Stimulated activated CD4-positive, alpha-beta T cell treated with anti-CD3 and anti-CD28 coated beads, Interleukin-4, amount 100 ng/mL, for 48 hours (primary cell): ENCODE measurements at regions not wholly inside any gene's neighbourhood (a gene's known extent, or its start where the extent isn't known, plus 50 kb on each side); places are given as distances from the start of the nearest gene placed in this dataset.

ENCODE experiments used
- DNase-seq, 2 donors: peaks; one replicate each; pipeline ENCODE4 v3.0.0-alpha.2; 2020; ENCODE audit warnings: low read depth in 2 of 2

DNA sequence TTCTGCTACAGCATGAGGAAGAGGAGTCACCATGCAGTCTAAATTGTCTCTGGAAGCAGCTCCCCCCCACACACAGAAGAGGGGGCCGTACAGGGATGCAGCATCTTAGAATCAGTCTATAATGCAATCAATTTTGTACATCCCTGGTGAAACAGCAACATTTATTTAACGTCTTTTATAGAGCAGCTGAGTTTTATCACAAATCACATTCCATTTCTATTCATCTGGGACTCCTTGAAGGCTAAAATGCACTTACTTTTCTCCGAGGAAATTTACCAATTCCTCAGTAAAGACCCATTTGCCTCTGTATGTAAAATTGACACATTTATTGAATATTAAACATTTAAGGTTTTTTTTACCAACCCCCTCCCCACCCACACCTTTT, 193.9 kb downstream of the PHETA1 start:
- DNase-seq: no peak

- no peak for DNase-seq
These were observed 194.5 kb downstream of the PHETA1 start for GRCh38 chr12:111174251-111174960.

DNA sequence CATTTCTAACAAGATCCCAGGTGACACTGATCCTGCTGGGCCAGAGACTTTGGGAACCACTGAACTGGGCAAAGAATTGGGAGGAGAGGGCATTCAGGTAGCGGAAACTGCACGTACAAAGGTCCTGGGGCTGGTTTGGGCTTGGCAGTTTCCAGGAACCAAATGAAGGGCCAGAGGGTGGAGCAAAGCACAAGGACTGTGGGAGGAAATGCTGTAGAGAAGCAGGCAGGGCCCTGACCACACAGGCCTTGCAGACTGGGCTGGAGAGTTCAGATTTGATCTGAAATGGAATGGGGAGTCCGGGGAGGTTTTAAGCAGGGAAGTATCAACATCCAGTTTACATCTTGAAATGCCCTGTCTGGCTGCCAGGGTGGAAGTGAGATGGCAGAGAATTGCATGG, 195.1 kb downstream of the PHETA1 start:
- DNase-seq: no peak

DNA sequence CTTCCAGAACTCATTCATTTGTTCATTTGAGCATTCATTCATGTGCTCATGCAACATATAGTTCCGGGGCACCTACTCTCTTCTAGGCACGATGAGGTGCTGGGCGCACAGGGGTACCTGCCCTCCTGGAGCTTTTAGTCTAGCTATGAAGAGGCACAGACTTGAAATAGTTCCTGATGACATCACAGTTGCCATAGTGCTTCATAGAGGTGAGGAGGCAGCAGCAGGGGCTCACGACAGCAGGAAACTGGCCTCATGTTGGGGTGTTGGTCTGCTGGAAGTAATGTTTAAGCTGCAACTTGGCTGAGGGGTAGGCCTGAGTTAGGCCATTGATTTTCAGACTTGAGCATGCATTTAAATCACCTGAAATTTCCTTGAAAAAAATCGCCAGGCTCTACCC, 195.5 kb downstream of the PHETA1 start:
- no peak for DNase-seq

GRCh38 chr12:111172786-111173185, 196.1 kb downstream of the PHETA1 start:
- no peak for DNase-seq

GRCh38 chr12:111171832-111172231, 197.1 kb downstream of the PHETA1 start:
- DNase-seq: no peak

DNA sequence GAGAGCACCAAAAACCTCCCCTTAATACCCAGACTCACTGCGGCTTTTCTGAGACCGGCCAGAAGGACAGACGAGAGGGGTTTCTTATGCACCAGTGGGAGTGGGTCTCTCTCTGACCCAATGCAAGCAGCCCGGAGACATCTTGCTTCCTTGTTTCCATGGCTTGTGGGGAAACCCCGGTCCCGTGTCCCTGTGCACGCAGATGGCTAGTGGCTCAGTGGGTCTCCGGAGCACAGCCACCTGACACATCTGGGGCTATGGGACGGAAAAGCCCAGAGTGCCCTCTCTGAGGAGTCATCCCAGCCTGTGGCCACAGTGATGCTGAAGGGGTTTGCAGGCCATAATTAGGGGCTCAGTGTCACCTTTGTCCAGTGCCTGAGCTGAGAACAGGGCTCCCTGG, 197.6 kb downstream of the PHETA1 start:
- no peak for DNase-seq

- DNase-seq: no peak
These were observed 198.4 kb downstream of the PHETA1 start for GRCh38 chr12:111170543-111170942.

GRCh38 chr12:111169456-111169855, 199.4 kb downstream of the PHETA1 start:
- DNase-seq: no peak

GRCh38 chr12:111169032-111169431, 199.9 kb downstream of the PHETA1 start:
- no peak for DNase-seq

- DNase-seq: no peak
These were observed 200.6 kb downstream of the PHETA1 start for GRCh38 chr12:111168009-111168900.

DNA sequence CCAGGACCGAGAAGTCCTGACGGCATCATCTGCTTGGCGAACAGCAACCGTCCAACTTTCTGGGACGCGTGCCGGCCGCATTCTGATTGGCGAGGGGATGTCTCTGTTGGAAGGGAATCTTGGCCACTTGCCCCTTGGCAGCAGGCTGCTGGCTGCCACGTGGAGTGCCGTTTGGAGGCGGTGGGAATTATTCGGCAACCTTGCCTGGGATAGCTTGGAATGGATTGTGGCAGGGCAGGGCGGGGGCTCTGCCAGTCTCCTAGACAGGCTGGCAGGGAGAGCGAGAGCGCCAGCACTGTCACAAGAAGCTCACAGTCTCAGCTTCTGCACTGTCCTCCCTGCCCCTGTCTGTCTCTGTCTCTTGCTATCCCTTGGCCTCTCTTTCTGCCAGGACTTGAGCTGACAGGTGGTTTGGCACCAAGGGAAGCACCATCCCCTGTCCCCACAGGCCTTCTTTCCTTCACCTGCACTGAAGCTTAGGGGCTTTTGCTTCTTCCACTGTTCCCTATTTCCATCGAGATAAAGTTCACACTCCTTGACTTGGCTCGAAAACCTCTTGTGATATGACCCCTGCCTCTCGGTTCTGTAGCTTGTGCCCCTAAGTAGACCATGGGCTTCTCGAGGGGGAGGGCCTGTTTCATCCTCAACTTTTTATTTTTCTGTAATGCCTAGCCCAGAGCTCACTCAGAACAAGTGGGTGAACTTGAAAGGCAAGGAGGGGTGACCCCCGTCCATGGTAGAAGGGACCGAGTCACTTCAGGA, 201.9 kb downstream of the PHETA1 start:
- no peak for DNase-seq

DNA sequence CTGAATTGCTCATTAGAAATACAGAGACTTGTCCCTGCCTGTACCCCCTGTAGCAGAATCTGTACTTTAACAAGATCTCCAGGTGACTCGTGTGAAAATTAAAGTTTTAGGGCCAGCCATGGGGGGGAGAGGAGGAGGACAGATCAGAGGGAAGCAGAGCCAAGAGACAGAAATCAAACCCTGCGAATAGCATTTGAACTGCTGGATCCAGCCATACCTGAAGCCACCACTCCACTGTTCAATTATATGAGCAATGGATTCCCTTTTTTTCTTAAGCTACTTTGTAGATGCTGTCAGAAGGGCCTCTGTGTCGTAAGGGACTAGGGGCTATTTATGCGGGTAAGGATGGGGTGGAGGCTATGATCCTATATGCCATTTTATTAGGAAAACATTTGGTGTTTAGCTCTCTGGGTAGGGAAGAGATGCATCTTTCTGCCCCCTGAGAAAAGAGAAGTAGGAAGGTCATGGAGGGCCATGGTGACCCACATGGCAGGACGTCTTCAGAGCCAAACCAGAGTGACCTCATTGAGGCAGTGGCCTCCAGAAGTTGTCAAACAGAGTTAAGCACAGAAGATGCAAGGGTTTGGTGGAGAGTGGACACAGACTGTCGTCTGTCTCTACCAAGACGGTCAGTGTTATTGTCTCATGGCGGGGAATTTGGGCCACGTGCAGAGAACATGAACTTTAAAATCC, 203.9 kb downstream of the PHETA1 start:
- DNase-seq: no peak

GRCh38 chr12:111163422-111163821, 205.5 kb downstream of the PHETA1 start:
- no peak for DNase-seq

DNA sequence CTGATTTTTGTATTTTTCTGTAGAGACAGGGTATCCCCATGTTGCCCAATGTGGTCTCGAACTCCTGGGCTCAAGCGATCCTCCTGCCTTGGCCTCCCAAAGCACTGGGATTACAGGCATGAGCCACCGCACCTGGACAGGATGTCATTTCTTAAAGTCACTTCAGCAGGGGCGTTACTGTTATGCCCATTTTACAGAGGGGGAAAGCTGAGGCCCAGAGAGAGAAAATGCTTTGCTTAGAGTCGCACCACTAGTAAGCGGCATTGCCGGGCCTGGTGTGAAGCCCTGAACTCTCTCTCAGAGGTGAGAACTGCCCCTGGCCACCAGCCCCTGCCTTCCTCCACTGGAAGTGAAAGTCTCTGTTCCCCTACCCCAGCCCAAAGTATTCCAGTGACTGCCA, 207.0 kb downstream of the PHETA1 start:
- DNase-seq: no peak

- DNase-seq: no peak
These were observed 208.3 kb downstream of the PHETA1 start for GRCh38 chr12:111160350-111161241.

GRCh38 chr12:111158992-111159391, 209.9 kb downstream of the PHETA1 start:
- no peak for DNase-seq

DNA sequence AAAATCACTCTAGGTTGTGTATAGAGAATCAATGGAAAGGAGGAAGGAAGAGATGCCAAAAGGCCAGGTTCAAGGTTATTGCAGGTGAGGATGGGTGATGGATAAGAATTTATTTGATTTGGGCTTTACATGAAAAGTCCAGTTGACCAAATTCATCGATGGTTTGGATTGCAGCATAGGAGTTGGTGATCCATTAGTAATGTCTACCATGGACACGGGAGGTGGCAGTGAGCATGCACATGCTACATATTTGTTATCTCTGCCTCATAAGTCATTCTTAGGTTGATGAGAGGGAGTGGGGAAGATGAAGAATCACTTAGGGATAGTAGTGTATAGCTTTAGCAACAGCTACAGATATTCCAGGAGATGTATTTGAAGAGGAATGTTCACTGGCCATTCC, 211.4 kb downstream of the PHETA1 start:
- DNase-seq: no peak

DNA sequence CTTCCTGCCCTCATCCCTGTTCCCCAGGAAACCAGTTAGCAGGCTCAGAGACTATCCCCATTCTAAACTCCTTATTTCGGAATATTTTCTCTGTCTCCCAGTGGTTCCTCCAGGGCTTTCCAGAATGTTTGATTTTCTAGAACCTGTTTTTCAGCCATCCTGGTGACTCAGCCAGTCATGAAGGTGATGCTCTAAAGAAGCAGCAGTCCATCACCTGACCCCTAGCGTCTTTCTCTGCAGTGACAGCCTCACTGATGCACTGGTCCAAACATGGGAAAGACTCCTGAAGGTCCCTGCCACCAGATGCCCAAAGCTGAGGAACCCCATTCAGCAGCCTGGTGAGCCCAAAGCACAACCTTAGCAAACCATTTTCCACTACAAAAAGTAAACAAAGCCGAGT, 212.6 kb downstream of the PHETA1 start:
- no peak for DNase-seq

GRCh38 chr12:111155521-111155920, 213.4 kb downstream of the PHETA1 start:
- no peak for DNase-seq

GRCh38 chr12:111155020-111155419, 213.9 kb downstream of the PHETA1 start:
- DNase-seq: no peak
